ENCODE measurements at regions not wholly inside any gene's neighbourhood (a gene's known extent, or its start where the extent isn't known, plus 50 kb on each side); places are given as distances from the start of the nearest gene placed in this dataset.
A peak's percentile ranks its signal among the peaks of the same experiment; 100 is the strongest.
"Not testable (repeated sequence)": the region's sequence is repeated elsewhere in the genome, so short reads cannot be mapped to it uniquely, and the experiment has no call there.

GRCh38 chr13:111610081-111610480, 289.6 kb downstream of the TEX29 start:
- DNase-seq: no peak

- DNase-seq: no peak
These were observed 290.4 kb downstream of the TEX29 start for GRCh38 chr13:111610879-111611278.

- DNase-seq: no peak
These were observed 291.2 kb downstream of the TEX29 start for GRCh38 chr13:111611651-111612050.

GRCh38 chr13:111612886-111613285, 292.4 kb downstream of the TEX29 start:
- DNase-seq: no peak

GRCh38 chr13:111614009-111614408, 293.6 kb downstream of the TEX29 start:
- no peak for DNase-seq

GRCh38 chr13:111614613-111615012, 294.2 kb downstream of the TEX29 start:
- DNase-seq: no peak

- DNase-seq: no peak
These were observed 295.8 kb downstream of the TEX29 start for GRCh38 chr13:111616203-111616602.

GRCh38 chr13:111620166-111620565, 299.7 kb downstream of the TEX29 start:
- DNase-seq: no peak

- DNase-seq: no peak
These were observed 300.1 kb downstream of the TEX29 start for GRCh38 chr13:111620586-111620985.

GRCh38 chr13:111621164-111621563, 300.7 kb downstream of the TEX29 start:
- DNase-seq: no peak

GRCh38 chr13:111622051-111622531, 301.6 kb downstream of the TEX29 start:
- no peak for DNase-seq

GRCh38 chr13:111623208-111623607, 302.8 kb downstream of the TEX29 start:
- no peak for DNase-seq

GRCh38 chr13:111623743-111624505, 303.5 kb downstream of the TEX29 start:
- DNase-seq: no peak

GRCh38 chr13:111625526-111626315, 305.3 kb downstream of the TEX29 start:
- no peak for DNase-seq

GRCh38 chr13:111626371-111627305, 306.2 kb downstream of the TEX29 start:
- peak in 27 of 58 donors; percentile 5 to 68 (median 31) for DNase-seq

GRCh38 chr13:111627596-111627995, 307.2 kb downstream of the TEX29 start:
- DNase-seq: no peak

- DNase-seq: no peak
These were observed 308.6 kb downstream of the TEX29 start for GRCh38 chr13:111629016-111629415.

- no peak for DNase-seq
These were observed 309.0 kb downstream of the TEX29 start for GRCh38 chr13:111629457-111629856.

GRCh38 chr13:111629926-111630325, 309.5 kb downstream of the TEX29 start:
- DNase-seq: peak in 26 of 58 donors; percentile 3 to 72 (median 34)

GRCh38 chr13:111630406-111630805, 310.0 kb downstream of the TEX29 start:
- DNase-seq: peak in 1 of 58 donors; percentile 61

GRCh38 chr13:111631271-111631670, 310.8 kb downstream of the TEX29 start:
- not testable (repeated sequence) for DNase-seq
